ENCODE measurements at regions not wholly inside any gene's neighbourhood (a gene's known extent, or its start where the extent isn't known, plus 50 kb on each side); places are given as distances from the start of the nearest gene placed in this dataset.

- TF ChIP-seq, protein P1, sequence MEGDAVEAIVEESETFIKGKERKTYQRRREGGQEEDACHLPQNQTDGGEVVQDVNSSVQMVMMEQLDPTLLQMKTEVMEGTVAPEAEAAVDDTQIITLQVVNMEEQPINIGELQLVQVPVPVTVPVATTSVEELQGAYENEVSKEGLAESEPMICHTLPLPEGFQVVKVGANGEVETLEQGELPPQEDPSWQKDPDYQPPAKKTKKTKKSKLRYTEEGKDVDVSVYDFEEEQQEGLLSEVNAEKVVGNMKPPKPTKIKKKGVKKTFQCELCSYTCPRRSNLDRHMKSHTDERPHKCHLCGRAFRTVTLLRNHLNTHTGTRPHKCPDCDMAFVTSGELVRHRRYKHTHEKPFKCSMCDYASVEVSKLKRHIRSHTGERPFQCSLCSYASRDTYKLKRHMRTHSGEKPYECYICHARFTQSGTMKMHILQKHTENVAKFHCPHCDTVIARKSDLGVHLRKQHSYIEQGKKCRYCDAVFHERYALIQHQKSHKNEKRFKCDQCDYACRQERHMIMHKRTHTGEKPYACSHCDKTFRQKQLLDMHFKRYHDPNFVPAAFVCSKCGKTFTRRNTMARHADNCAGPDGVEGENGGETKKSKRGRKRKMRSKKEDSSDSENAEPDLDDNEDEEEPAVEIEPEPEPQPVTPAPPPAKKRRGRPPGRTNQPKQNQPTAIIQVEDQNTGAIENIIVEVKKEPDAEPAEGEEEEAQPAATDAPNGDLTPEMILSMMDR (IDR thresholded peaks at IDR 0.05; ENCODE audit: insufficient read depth, low read depth, low read length) = no peak
- TF ChIP-seq EZH2 (IDR thresholded peaks at IDR 0.05; ENCODE audit: insufficient read depth, low read length) = no peak
Measured at GRCh38 chr11:71109586-71109985, 142.8 kb downstream of the SHANK2 start.
